PFSK-1 (cell line): ENCODE measurements at regions not wholly inside any gene's neighbourhood (a gene's known extent, or its start where the extent isn't known, plus 50 kb on each side); places are given as distances from the start of the nearest gene placed in this dataset.

Source experiments
- FOXP2 ChIP-seq: optimal IDR thresholded peaks from 2 replicates; pipeline ENCODE3; 2011; ENCODE audit warnings: borderline replicate concordance, control low read depth, inconsistent platforms; ENCODE audit not compliant: insufficient read depth; ENCODE audit errors: extremely low read length, extremely low read depth
- POLR2AphosphoS5 ChIP-seq: IDR thresholded peaks from 2 replicates; pipeline ENCODE4 v1.6.1; 2012; ENCODE audit warnings: low read depth, mild to moderate bottlenecking, control low read depth, low read length, moderate library complexity
- REST ChIP-seq, 2 experiments: IDR thresholded peaks; 2 replicates each; pipeline versions ENCODE4 v1.6.1 to v1.8.0; 2011 to 2012; ENCODE audit warnings: low read depth in 2 of 2, low read length in 2 of 2, control low read depth in 1 of 2, inconsistent platforms in 1 of 2, mild to moderate bottlenecking in 1 of 2, moderate library complexity in 1 of 2; ENCODE audit not compliant: insufficient read depth in 1 of 2
- SIN3A ChIP-seq: IDR thresholded peaks from 2 replicates; pipeline ENCODE4 v1.6.1; 2012; ENCODE audit warnings: mild to moderate bottlenecking, low read length, moderate library complexity, borderline replicate concordance; ENCODE audit not compliant: insufficient read depth
- TAF1 ChIP-seq: IDR thresholded peaks from 2 replicates; pipeline ENCODE4 v1.6.1; 2012; ENCODE audit warnings: low read length, control low read depth, borderline replicate concordance; ENCODE audit not compliant: insufficient read depth

GRCh38 chr18:73060666-73061288 lies 193.0 kb upstream of the NETO1 start:
- TF ChIP-seq TAF1: no peak
- TF ChIP-seq REST (IDR thresholded peaks at IDR 0.05; ENCODE audit: insufficient read depth in 1 of 2, low read depth in 2 of 2, low read length in 2 of 2): no peak
- TF ChIP-seq POLR2AphosphoS5: no peak
- TF ChIP-seq FOXP2: no peak
- TF ChIP-seq SIN3A: no peak

GRCh38 chr18:73059280-73059679 lies 191.5 kb upstream of the NETO1 start:
- TF ChIP-seq SIN3A (no peak), POLR2AphosphoS5 (no peak), FOXP2 (no peak), TAF1 (no peak), REST (IDR thresholded peaks at IDR 0.05; ENCODE audit: insufficient read depth in 1 of 2, low read depth in 2 of 2, low read length in 2 of 2) (no peak)

- TF ChIP-seq TAF1 (no peak), POLR2AphosphoS5 (no peak), SIN3A (no peak), FOXP2 (no peak)
Observed at GRCh38 chr18:73047688-73048087, 179.9 kb upstream of the NETO1 start.

- TF ChIP-seq REST (IDR thresholded peaks at IDR 0.05; ENCODE audit: insufficient read depth in 1 of 2, low read depth in 2 of 2, low read length in 2 of 2) (no peak), TAF1 (no peak), POLR2AphosphoS5 (no peak), FOXP2 (no peak), SIN3A (no peak)
Observed at GRCh38 chr18:73045037-73045436, 177.2 kb upstream of the NETO1 start.

GRCh38 chr18:73043611-73044010 lies 175.8 kb upstream of the NETO1 start:
- TF ChIP-seq FOXP2 (no peak), TAF1 (no peak)

- TF ChIP-seq TAF1: no peak
Observed at GRCh38 chr18:73043211-73043610, 175.4 kb upstream of the NETO1 start.

GRCh38 chr18:73040247-73040646 lies 172.5 kb upstream of the NETO1 start:
- TF ChIP-seq FOXP2: no peak
- no peak for TF ChIP-seq TAF1
- TF ChIP-seq POLR2AphosphoS5: no peak
- no peak for TF ChIP-seq REST (IDR thresholded peaks at IDR 0.05; ENCODE audit: insufficient read depth in 1 of 2, low read depth in 2 of 2, low read length in 2 of 2)
- no peak for TF ChIP-seq SIN3A
